HG02678 (cell line): ENCODE measurements at regions not wholly inside any gene's neighbourhood (a gene's known extent, or its start where the extent isn't known, plus 50 kb on each side); places are given as distances from the start of the nearest gene placed in this dataset.
A peak's percentile ranks its signal among the peaks of the same experiment; 100 is the strongest.

Source experiments
- ATAC-seq: cut with Tn5 transposase; IDR thresholded peaks from one replicate; pipeline ENCODE4 v1.9.1; 2021; ENCODE audit warnings: mild to moderate bottlenecking, moderate library complexity; ENCODE audit not compliant: unreplicated experiment

DNA sequence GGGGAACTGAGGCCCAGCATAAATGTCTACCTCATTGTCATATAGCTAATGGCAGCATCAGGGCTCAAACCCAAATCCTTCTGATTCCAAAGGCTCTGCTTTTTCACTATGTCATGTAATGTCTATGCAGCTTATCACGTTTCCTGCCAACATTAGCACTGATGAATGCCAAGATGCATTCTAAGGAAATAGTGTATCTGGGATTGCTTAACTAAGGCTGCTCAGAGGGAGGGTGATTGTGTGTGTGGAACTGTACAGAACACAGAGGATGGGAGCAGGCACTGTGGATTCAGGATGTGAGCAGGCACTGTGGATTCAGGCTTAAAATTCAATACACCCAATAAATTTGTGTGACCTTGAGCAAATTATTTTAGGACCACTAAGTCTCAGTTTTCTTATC, 456.4 kb upstream of the DEPDC1 start:
- no peak for ATAC-seq

DNA sequence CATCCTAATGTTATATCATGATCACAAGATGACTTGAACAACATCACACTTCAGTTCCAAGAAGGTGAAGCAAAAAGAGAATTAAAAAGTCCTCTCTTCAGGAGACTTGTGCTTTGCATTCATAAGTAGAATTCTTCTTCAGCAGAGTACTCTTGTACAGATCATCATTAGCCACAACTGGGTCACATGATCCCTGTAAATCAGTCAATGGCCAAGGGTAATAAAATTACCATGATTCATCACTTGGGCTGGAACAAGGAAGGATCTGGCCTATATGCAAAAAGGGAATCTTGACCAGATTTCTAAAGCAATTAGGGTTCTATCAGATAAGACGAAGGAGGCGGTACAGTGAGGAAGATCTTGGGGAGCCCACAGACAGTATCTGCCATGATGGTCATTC, 458.0 kb upstream of the DEPDC1 start:
- no peak for ATAC-seq

DNA sequence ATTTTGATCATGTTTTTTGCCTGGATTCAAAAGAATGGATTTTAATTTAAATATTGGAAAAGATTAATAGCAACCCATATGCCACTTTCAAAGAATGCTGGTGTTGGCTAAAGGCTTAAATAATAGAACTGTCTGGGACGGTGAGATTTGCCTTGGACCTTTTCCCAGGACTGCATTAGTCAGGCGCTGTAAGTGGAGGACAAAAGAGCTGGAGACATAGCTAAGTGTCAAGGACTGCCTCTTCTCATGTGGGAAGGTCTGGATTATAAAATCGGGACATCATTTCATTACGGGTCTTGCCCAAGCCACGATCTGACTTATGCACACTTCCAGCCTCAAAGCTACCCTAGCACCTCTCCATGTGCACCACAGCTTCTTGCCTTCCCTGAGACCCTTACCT, 458.5 kb upstream of the DEPDC1 start:
- ATAC-seq: no peak

DNA sequence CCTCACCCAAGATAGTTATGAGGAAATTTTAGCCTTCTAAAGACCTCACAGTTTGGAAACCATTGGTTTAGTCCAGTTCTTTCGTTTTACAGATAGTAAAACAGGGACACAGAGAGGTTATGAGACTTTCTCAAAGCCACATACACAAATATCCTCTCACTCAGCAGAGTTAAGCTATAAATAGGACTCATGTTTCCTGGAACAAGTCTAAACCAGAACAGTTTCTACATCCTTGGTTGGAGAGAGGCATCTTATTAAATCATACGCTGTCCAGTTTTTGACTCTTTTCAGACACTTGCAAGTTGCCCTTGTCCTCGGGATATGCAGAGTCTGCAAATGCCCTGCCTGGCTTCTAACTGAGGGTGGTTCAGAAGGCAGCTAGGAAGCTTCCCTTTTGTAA, 462.1 kb upstream of the DEPDC1 start:
- no peak for ATAC-seq

DNA sequence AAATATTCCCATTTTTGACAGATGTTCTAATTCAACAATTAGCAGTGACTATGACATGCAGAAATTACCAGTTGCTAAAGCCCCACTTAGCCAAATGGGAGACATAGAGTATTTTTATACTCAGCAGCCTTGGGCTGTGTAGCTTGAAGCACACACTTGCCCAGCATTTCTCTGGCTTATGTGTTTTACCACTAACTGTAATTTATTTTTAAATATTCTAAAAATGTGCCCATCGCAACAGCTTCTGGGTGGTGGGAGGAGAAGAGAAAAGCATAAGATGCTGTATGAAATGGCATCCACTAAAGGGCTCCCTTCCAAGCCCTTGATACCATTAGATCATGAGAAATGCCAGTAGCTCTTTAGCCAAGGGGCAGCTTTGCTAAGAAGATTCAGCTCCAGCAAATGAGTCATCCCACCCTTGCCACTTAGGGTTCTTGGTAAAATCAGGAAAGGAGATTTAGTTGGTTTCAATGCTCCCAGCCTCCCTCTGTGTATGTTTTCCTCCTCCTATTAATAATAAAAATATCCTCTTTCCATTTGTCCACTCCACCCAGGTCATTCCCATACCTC, 462.7 kb upstream of the DEPDC1 start:
- no peak for ATAC-seq

DNA sequence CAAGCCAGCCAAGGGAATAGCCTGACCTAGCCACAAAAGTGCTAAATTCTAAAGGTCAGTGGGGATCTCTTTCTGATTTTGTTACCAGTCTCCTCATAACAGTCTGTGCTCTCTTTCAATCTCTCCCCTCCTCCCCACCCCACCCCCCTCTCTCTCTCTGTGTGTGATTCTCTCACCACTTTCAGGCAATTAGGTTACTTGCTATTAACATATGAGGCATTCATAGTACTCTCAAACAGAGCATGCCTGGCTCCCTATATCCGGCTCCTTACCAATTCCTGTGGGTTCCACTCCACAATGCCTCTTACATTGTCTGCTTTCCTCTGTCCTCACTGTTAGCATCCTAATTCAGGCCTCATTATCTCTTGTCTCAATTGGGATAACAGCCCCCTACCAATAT, 464.3 kb upstream of the DEPDC1 start:
- no peak for ATAC-seq

DNA sequence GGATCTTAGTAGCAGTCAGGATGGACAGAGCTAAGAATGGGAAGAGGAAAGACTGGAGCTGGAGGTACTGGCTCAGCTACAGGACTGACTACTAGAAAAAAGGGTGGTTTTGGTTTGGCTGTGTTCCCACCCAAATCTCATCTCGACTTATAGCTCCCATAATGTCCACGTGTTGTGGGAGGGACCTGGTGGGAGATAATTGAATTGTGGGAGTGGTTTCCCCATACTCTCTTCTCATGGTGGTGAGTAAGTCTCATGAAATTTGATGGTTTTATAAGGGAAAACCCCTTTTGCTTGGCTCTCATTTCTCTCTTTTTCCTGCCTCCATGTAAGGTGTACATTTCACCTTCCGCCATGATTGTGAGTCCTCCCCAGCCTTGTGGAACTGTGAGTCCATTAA, 466.5 kb upstream of the DEPDC1 start:
- no peak for ATAC-seq

DNA sequence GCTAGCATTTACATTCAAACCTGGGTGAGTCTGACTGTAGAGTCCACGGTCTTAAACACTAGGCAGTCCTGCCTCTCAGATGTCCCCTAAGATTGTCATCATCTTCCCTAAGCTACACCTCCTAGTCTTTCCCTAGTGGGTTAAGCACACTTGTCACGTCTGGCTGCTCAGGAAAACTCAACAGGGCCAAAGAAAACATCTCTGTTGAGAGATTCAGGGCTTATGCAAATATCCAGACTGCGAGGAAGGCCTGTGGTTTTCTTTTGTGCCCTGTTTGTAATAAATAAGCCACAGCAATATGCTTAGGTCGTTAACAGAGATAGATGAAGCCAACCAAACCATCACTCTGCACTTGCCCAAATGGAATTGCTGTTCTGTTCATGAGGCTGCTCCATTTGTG, 472.6 kb upstream of the DEPDC1 start:
- ATAC-seq: no peak

DNA sequence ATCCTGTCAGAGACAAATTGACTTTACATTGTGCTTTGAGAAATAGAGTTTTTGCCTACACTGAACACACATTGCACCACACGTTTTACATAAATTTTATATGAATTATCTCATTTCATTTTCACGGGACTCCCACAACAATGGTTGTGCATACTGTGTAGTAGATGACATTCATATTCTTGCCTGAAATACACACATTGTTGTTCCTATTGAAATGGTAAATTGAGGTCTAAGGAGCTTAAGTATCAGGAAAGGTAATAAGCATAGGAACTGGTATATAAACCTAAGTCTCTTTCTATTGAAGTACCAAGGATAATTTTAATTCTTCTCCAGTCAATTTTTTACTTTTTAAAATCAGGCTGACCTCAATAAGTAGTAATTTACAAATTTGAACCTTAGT, 473.7 kb upstream of the DEPDC1 start:
- ATAC-seq: no peak

DNA sequence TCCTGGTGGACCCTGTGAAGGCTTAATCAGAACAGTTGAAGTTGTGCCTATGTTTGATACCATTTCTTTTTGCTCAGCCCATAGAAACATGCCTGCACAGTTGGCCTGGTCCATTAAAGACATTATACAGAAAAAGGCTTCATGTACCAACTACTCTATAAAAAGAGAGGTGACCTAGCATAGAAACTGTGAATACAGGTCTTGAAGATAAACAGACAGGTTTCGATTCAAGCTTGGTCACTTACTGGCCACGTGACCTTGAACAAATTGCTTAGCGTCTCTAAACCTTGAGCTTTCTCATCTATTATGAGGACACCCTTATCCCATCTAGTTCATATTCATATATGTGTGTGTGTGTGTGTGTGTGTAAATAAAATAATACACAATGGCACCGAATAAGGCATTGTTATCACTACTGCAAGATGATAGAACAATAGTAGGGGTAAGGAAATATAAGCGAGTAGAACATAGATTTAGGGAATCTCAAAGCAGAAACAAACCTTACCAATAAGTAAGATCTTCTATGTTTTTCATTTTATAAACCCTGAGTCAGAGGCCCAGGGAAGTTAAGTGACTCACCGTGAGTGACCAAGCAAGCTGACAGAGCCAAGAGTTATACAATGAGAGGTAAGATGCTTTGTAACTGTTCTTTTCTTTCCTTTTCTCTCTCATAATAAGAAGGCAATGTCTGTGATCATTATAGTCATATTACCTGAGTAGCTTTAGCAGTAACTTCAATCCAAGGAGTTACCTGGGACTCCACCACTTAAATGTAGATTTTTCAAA, 476.8 kb upstream of the DEPDC1 start:
- ATAC-seq: no peak

DNA sequence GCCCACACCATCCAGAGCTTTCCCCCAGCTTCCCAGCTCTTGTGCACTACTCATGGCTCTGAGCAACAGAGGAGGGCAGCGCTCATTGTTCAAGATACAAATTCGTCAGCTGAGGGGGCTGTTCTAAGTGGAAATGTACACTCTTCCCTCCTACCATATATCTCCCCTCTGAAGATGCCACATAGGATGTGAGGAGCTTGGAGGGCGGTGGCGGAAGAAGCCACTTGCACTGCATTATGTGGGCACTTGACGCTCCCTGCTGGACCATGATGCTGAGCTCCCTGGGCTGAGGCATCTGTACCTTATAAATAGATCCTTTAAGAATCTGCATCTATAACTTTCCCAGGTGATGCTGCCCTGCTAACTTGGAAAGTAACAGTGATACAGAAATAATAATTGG, 477.6 kb upstream of the DEPDC1 start:
- ATAC-seq: no peak

DNA sequence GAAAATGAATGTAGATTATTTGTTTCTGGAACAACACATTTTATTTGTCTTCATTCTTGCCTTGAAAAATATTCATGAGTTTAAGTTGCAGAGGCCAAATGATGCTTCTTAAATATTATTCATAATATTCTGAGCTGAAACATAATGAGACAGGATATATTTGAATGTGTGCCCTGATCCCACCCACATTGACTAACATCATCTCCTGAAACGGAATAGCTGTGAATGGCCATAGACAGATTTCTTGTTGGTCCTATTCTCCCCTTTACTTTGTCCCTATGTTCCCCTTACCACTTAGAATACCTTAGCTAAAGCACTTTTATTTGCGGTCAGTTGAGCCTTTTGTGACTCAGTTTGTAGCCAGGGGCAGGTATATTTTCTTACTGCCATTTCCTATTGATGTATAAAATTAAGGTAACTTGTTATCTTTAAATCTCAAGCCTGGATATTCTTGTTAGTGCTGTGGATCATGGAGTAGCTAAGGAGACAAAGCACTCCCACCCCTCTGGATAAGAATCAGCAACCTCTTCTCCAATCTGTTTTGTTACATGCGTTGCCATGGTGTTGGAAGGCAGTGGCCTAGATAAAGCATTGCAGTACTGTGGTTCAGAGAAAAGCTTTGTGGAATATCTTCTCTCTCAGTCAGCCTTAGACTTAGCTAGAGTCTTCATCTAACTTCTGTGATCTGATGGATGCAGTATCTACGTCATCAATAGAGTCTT, 478.5 kb upstream of the DEPDC1 start:
- ATAC-seq: no peak

DNA sequence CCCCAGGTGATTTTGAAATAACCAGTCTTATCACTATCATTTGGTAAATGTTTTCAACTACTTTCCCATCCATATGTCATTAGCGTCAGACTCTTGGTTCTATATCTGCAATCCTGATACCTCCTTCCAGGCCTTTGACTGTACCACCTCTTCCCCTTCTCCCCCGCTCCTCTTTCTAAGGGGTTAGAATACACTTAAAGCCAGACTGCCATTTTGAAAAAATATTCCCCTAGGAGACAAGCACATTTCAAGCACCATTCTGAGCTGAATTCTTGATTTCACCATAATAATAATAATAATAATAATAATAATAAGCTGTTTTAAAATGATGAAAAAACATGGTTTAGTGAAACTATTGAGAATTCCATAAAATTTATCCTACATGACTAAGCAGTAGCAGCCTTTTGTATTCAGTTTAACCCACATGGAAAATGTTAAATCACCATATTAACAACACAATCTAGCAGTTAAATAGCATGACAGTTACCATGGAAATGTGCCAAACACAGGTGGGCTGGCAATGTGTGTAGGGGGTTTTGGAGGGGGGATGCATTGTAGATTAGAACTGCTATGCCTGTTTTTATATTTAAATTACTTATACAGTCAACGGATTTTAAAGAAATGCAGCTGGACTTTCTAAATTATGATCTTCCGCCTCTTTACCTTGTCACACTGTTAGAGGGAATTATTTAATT, 480.2 kb upstream of the DEPDC1 start:
- ATAC-seq: no peak

DNA sequence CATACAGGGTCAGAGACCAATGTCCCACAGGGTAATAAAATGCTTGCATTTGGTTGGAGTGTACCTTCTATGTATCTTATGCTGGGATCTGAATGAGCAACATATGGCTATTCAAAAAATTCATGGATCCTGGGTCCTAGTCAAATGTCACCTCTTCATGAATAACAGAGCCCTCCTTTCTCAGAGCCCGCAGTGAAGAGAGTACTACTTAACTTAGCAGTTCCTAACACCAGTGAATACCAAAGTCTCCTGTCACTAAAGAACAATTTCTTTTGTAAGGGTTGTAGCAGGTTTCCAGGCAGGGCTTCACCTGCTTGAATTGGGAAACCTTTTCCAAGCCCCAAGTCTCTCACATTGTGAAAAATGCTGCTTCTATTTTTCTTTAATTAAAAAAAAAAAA, 483.0 kb upstream of the DEPDC1 start:
- no peak for ATAC-seq

DNA sequence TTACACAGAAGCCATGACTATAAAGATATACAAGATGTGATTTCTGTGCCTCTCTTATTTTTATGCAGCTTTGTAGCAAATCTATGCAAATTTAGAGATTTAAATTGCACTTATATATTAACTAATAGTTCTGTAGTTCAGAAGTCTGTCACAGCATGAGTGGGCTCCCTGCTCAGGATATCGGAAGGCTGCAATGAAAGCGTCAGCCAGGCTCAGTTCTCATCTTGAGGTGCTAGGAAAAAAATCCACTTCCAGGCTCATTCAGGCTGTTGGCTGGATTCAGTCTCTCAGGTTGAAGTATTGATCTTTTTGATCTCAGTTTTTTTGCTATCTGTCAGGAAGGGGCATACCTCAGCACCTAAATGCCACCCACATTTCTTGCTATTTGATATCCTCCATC, 487.4 kb upstream of the DEPDC1 start:
- no peak for ATAC-seq

DNA sequence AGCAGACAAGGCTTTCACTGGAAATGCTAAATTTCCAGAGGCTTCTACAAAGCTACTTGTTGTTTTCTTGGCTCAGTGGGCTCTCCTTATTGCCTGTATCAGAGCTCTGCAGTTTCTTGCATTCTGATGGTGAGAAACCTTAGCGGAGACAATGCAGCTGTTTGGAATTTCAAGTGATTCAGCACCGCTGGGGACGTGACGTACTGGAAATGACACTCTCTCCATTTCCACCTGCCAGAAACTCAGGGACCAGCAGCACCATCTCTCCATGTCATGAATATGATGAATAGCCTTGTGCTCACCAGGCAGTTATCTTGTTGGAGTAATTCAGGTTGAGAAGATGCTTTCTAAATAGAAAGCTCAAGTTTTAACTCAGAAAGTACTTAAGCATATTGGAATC, 497.2 kb upstream of the DEPDC1 start:
- no peak for ATAC-seq

DNA sequence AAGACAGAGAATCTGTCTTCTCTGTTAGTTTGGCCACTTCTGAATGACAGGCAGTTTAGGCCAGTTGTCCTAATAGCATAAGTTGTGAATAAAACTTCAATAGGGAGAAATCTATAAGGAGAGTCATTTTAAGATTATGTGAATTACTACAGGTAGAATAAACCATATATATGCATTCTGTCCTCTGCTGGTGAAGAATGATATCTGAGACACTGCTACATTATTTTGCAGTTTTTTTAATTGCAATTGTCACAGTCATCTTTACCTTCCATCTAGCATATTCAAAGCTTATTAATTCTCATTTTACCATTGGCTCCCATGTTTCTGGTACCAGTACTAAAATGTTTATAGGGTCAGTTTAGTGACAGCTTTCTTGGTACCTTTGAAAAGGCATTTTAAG, 519.6 kb upstream of the DEPDC1 start:
- no peak for ATAC-seq

DNA sequence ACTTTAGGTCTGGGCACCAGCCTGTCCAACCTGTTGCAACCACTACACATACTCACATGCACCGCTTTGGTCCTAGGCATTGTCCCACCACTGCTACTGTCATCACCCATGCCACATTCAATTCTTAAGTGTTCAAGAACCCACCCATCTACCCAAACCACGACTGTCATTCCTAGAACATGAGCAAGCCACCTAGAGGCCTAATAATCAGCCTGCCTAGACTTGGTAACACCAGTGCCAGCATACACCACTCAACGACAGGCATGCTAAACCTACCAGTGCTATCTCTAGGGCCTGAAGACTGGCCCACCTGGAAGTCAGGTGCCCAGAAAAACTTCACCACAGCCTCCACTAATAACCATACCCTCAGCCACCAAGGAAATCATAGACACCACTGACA, 532.8 kb upstream of the DEPDC1 start:
- ATAC-seq: no peak

DNA sequence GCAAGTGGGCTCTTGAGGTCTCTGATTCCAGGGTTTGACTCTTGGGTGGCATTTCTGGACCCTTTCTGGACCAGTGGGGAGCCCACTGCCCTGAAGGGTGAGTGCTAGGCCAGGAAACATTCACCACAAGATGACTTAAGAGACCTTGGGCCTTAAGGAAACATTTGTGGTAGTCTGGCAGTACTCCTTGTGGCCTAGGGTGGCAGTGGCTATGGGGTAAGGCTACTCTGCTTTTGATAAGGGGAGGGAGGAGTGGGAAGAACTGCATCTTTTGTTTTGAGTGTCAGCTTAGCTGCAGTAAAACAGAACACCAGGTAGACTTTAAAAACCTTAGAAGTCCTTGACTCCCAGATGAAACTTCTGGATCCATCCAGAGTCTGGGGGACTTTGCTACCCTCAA, 529.3 kb upstream of the LRRC7 start:
- no peak for ATAC-seq

DNA sequence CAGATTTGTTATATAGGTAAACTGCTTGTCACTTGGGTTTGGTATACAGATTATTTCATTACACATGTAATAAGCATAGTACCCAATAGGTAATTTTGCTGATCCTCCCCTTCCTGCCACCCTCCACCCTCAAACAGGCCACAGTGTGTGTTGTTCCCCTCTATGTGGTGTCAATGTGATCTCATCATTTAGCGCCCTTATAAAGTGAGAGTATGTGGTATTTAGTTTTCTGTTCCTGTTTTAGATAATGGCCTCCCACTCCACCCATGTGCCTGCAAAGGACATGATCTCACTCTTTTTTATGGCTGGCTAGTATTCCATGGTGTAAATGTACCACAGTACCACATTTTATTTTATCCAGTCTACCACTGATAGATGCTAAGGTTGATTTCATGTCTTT, 522.1 kb upstream of the LRRC7 start:
- ATAC-seq: no peak

DNA sequence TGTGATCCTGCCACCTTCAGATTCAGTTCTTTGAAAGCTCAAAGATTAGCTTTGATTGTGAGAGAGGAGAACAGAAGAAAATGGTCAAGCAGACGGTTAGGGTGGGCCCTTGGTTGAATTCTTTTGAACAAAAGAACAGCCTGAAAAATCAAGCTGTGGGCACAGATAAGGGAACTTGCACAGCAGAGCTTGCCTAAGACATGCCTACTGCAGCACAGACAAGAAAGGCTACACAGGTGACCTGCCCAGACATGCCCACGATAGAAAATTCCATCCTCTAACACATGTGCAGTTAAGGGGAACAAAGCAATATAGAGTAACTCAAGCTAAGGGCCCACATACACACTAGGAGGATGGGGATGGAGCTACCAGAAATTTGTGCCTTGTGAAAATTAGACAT, 512.5 kb upstream of the LRRC7 start:
- ATAC-seq: peak; percentile 37

DNA sequence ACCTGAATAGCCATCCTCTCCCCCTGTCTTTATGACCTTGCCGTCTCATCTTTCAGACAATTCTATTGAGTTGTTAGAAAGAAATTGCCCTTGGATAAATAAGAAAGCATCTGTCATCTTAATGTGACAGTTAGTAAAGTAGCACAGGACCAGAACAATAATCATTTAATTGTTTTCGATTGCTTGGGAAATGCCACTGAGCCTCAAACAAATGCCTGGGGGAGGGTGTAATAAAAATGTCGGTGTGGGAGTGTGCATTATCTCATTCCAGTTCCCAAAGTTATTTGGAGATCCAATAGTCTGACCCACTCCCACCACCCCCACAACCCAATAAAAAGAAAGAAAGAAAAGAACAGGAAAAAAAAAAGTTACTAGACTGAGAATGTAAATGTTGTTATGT, 509.3 kb upstream of the LRRC7 start:
- no peak for ATAC-seq
